GM12873 (cell line): ENCODE measurements at regions not wholly inside any gene's neighbourhood (a gene's known extent, or its start where the extent isn't known, plus 50 kb on each side); places are given as distances from the start of the nearest gene placed in this dataset.

Experiments used
- CTCF ChIP-seq: IDR thresholded peaks from 2 replicates; pipeline ENCODE4 v1.5.1; 2012; ENCODE audit warnings: low read depth, mild to moderate bottlenecking, moderate library complexity, low read length, control low read depth; ENCODE audit not compliant: insufficient read depth; ENCODE audit errors: missing control alignments

- no peak for TF ChIP-seq CTCF
Observed at GRCh38 chr5:143547342-143547741, 143.9 kb upstream of the NR3C1 start.

- no peak for TF ChIP-seq CTCF
Observed at GRCh38 chr5:143546394-143546793, 142.9 kb upstream of the NR3C1 start.

GRCh38 chr5:143544606-143545005 lies 141.1 kb upstream of the NR3C1 start:
- no peak for TF ChIP-seq CTCF

- TF ChIP-seq CTCF: no peak
Observed at GRCh38 chr5:143543358-143544255, 140.1 kb upstream of the NR3C1 start.

GRCh38 chr5:143542798-143543144 lies 139.3 kb upstream of the NR3C1 start:
- no peak for TF ChIP-seq CTCF

GRCh38 chr5:143541943-143542797 lies 138.7 kb upstream of the NR3C1 start:
- no peak for TF ChIP-seq CTCF

GRCh38 chr5:143539742-143540141 lies 136.3 kb upstream of the NR3C1 start:
- no peak for TF ChIP-seq CTCF
